GM21825 (cell line): ENCODE measurements at regions not wholly inside any gene's neighbourhood (a gene's known extent, or its start where the extent isn't known, plus 50 kb on each side); places are given as distances from the start of the nearest gene placed in this dataset.
"Not testable (repeated sequence)": the region's sequence is repeated elsewhere in the genome, so short reads cannot be mapped to it uniquely, and the experiment has no call there.

Source experiments
- ATAC-seq: cut with Tn5 transposase; IDR thresholded peaks from one replicate; pipeline ENCODE4 v1.9.1; 2021; ENCODE audit warnings: mild to moderate bottlenecking, moderate library complexity; ENCODE audit not compliant: unreplicated experiment

DNA sequence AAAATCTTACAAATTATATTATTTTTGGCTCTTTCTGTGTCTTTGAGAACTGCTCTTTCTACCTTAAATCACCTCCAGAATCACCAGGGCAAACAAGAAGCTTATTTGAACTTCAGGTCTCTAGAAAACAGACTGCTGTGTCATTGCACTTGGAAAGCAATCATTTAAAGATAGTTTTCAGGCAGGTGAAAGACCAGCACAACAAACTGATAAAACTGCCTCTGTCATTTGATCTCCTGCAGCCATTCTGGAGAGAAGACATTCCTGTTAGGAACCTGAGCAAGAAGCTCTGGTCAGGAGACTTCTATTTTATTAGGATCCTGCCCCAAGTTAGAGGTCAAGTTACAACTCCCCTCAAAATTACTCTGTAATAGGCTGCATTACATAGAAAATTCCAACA is 50.7 kb upstream of the AP4E1 start:
- no peak for ATAC-seq

DNA sequence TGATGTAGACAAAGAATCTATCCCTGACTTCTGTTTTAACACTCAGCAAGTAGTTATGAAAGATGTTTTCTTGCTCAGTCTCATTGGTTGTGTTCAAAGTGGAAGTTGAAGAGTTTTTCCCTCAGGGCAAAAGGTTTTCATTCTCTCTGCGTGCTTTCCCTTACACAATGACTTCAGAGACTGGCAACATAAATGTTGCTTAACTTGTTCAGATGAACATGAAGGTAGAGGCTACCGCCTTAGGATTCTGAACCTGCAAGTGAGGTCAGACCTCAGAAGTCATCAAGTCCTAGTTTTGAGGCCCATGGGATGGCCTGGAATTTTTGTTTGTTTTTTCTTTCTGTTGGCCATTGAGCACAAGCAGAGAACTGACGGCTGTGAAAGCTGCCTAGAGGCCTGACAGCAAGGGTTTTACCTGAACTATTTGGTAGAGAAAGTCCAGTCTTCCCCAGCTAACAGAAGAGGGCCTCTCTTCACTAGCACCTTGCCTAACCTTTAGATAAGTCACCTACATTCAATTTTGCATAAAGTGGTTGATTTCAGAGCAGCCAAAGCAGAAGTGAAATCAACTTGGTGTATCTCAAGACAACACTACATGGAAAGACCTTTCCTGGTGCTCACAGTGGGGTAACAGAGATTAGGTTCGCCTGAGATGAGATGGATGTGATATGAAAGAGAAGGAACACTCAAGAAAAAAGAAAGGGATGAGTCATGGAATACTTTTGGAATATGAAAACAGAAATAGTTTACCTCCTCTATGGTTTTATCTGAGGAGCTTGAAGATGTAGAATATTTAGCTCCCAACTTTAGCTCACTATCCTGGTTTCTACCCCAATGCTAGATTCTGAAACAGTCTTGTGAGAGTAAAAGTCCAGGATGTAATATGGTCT is 53.6 kb upstream of the AP4E1 start:
- ATAC-seq = peak; percentile 89

DNA sequence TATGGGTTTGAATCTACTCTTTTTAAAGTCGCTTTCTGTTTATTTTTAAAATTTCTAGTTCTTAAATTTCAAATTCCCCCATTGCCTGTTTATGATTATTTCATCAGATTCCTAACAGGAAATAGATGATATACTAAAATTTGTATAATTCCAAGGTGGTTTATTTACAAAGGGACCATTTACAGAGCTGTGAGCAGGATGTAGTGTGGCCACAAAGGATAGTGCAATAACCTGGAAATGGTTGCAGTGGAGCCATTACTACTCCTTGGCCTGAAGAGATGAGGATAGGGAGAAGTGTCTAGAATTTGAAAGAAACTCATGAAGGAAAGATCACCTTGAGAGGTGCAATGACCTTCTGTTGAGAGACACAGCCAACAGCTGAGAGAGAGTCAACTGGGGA is 58.5 kb upstream of the AP4E1 start:
- ATAC-seq = no peak

DNA sequence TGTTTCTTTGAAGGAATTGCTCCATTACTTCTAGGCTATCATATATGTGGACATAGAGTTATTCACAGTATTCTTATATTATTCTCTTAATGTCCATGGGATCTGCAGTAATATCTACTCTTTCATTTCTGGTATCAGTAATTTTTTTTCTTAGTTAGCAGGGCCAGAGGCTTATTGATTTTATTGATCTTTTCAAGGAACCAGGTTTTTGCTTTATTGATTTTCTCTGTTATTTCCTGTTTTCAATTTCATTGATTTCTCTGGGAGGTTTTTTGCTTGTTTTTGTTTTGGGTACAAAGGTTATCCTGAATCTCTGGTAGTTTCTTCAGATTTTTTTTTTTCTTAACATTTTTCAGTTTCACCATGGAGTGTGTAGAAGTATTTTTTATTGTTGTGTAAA is 60.1 kb upstream of the AP4E1 start:
- ATAC-seq = no peak

- ATAC-seq = not testable (repeated sequence)
Observed at GRCh38 chr15:50845181-50845580, 63.3 kb upstream of the AP4E1 start.

DNA sequence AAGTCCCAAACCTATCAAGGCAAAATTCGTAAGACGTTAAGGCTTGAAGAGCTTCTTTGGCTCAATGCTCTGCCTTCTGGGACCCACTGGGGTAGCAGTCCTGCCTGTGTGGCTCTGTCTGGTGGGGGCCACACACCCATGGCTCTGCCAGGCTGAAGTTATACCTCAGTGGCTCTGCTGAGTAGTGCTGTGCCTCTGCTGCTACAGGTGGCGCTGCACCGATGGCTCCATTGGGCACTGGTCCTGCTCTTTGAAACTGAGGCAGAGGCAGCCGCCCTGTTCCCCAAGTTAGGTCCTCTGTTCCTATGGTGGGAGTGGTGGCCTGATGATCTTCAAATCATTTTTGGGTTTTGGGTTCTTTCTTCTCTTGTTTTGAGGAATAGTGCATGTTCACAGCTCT is 68.0 kb upstream of the AP4E1 start:
- no peak for ATAC-seq

GRCh38 chr15:50837256-50837770 is 71.2 kb upstream of the AP4E1 start:
- no peak for ATAC-seq

GRCh38 chr15:50830477-50831354 is 65.2 kb upstream of the SPPL2A start:
- ATAC-seq = no peak

- no peak for ATAC-seq
Observed at GRCh38 chr15:50828610-50829206, 63.2 kb upstream of the SPPL2A start.

- ATAC-seq = no peak
Observed at GRCh38 chr15:50825946-50826345, 60.4 kb upstream of the SPPL2A start.

DNA sequence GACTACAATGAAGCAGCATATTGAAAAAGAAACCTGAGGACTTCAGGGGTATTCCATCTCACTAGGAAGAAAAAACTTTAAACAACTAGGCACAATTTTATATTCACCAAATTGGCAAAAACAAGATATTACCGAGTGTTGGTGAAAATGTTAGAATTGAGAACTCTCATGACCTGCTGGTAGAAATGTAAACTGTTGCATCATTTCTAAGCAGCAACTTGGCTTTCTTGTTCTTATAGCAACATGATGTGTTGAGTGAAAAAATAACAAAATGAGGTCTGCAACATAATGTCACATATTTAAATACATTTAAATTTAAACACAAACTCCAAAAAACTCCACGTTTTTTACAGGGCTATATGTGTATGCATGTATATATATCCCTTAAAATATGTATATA is 59.0 kb upstream of the SPPL2A start:
- ATAC-seq = no peak

DNA sequence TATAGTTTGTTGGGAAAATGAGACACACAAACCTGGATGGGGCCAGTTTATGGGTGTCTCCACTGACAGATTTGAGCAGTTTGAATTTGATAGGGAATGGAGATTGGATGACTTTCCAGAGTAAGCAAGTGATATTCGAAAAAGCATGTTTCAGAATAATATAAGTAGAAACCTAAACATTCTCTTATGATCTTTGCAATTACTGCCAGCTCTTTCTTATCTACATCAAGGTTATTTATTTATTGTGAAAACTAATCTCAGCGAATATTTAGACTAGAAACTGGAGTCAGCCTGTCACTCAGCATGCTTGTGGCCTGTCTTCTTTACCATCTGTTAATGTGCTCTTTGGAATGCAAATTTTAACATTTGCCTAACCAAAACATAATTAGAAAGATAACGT is 57.8 kb upstream of the SPPL2A start:
- ATAC-seq = no peak

- no peak for ATAC-seq
Observed at GRCh38 chr15:50821476-50821875, 56.0 kb upstream of the SPPL2A start.

DNA sequence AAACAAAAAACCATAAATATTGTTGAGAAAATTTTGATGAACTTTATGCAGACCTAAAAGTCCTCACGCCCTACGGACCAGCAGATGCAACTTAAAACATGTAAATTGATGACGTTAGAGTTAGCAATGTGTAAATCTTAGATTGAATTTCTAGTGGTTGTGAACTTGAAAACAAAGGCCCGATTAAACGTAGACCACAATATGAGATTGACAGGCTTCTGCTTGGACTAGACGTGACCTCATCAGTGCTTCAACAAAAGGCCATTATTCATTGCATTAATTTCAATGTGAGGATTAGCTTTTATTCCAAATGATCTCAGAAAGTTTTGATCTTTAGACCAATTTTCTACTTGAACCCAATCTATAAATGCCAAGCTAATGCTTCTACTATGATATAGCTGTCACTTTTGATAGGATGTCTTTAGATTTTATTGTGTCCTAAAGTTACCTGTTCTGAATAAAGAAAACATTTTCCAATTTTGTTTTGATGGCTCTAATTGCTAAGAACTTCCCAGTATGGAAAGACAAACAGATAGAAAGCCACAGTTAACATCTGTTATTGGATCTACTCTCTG is 55.4 kb upstream of the SPPL2A start:
- ATAC-seq = no peak

DNA sequence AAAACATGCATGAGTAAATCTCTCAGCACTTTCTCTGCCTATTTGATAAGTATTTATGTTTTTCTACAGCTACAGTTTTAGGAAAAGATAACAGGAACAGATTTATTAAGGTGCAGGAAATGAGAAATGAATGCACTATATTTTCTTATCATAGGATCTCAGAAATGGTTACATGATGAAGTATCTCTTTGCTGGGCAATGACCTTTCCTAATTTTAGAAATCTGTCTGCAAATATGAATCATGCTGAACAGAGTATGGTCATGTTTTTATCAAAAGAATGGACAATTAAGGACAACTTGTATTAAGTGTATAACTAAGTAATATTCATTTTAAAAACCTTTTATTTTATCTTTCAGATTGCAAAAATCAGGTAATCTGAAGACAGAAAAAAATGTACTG is 53.8 kb upstream of the SPPL2A start:
- ATAC-seq = no peak

- ATAC-seq = no peak
Observed at GRCh38 chr15:50815958-50816590, 50.6 kb upstream of the SPPL2A start.
